Coronary artery (tissue), 2 donors: ENCODE measurements at regions not wholly inside any gene's neighbourhood (a gene's known extent, or its start where the extent isn't known, plus 50 kb on each side); places are given as distances from the start of the nearest gene placed in this dataset.

Experiments
- DNase-seq: peaks from one replicate; pipeline ENCODE4 v3.0.0-alpha.2; 2017; ENCODE audit warnings: low spot score
- H3K27ac ChIP-seq, 2 donors: fragments of 200-600 bp; sonication (generic); one replicate each; pipeline ENCODE4 v1.5.1; 2016 to 2019
- H3K4me3 ChIP-seq: fragments of 200-600 bp; sonication (generic); 2 replicates; pipeline ENCODE4 v1.5.1; 2016; ENCODE audit warnings: mild to moderate bottlenecking, moderate library complexity
- TF ChIP-seq, protein P1 (sequence below): fragments of 200-600 bp; sonication (generic); IDR thresholded peaks from one replicate; pipeline ENCODE4 v1.5.1; 2019; ENCODE audit warnings: antibody characterized with exemption

- no peak for DNase-seq
- TF ChIP-seq, protein P1, sequence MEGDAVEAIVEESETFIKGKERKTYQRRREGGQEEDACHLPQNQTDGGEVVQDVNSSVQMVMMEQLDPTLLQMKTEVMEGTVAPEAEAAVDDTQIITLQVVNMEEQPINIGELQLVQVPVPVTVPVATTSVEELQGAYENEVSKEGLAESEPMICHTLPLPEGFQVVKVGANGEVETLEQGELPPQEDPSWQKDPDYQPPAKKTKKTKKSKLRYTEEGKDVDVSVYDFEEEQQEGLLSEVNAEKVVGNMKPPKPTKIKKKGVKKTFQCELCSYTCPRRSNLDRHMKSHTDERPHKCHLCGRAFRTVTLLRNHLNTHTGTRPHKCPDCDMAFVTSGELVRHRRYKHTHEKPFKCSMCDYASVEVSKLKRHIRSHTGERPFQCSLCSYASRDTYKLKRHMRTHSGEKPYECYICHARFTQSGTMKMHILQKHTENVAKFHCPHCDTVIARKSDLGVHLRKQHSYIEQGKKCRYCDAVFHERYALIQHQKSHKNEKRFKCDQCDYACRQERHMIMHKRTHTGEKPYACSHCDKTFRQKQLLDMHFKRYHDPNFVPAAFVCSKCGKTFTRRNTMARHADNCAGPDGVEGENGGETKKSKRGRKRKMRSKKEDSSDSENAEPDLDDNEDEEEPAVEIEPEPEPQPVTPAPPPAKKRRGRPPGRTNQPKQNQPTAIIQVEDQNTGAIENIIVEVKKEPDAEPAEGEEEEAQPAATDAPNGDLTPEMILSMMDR, result no peak
- H3K4me3 ChIP-seq, result no peak overlapping the region
- no peak overlapping the region for H3K27ac ChIP-seq
Measured at GRCh38 chr7:52928591-52928990, 106.8 kb upstream of the POM121L12 start.

DNA sequence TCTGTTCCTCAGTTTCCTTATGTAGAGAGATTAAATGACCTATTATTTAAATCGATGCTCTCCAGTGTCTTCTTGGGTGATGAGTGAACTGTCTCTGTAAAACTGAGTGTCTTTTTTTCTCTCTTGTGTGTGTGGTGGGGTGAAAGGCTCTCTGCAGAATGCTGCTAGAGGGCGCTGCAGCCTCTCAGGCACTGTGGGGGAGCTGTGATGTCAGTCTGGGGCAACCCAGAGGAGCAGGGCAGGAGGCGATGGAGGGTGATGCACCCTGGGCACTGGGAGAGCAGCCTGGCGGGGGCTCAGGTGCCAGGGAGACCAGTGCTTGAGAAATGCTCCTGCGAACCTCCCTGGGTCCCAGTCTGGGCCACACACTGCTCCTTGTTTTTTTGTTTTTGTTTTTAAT lies 110.1 kb upstream of the POM121L12 start:
- no peak overlapping the region for H3K4me3 ChIP-seq
- no peak for DNase-seq
- TF ChIP-seq, protein P1, result no peak
- H3K27ac ChIP-seq, result no peak overlapping the region

GRCh38 chr7:52920977-52921376 lies 114.5 kb upstream of the POM121L12 start:
- no peak for DNase-seq
- TF ChIP-seq, protein P1, result no peak
- Histone ChIP-seq H3K27ac (no peak overlapping the region), H3K4me3 (no peak overlapping the region)

DNA sequence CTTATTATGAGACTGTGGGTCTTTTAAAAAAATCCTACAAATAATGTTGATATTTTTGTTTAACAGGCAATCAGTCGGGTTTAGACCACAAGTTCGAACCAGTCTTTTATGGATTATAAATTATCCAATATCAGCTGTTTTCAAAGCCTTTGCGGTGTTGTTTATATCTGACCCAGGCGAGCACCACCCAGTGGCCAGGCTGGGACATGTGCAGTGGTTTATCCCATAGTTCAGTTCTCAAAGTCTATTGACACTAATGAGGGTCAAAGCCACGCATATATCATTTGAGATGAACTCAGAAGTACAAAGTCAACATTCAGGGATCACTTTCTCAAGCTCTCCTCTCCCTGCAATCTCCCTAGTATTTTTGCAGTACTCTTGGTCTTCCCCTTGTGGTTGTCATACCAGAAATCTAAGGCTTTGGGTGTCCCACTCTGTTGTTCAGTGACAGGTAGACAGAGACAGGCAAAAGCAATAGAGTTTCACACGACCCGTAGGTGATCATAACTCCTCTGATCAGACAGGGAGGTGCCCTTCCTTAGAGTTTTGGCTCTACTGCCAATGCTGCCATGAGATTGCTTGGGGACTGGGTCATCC lies 117.4 kb upstream of the POM121L12 start:
- Histone ChIP-seq H3K27ac (no peak overlapping the region), H3K4me3 (no peak overlapping the region)
- TF ChIP-seq, protein P1, result no peak
- DNase-seq, result no peak

GRCh38 chr7:52911795-52912194 lies 123.6 kb upstream of the POM121L12 start:
- TF ChIP-seq, protein P1, result no peak
- Histone ChIP-seq H3K4me3 (no peak overlapping the region), H3K27ac (no peak overlapping the region)
- no peak for DNase-seq

DNA sequence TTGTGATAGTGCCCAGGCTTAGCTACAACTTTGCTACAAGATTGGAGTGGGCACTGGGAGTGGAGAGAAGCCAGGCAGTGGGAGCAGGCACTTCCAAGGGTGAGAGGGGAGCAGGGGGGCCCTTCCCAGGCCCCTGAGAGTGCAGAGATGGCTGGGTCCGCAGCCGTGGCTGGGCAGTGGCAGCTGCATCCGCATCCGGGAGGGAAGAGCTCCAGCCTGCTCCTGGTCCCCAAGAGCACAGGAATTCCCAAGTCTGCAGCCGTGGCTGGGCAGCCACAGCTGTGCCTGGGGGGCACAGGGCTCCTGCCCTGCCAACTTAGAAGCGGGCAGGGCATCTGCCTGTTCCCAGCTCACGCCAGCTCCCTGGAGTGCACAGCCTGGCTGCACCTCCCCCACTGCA lies 124.1 kb upstream of the POM121L12 start:
- Histone ChIP-seq H3K27ac (no peak overlapping the region), H3K4me3 (no peak overlapping the region)
- TF ChIP-seq, protein P1, result no peak
- no peak for DNase-seq

- Histone ChIP-seq H3K27ac (no peak overlapping the region), H3K4me3 (no peak overlapping the region)
- TF ChIP-seq, protein P1, result no peak
- no peak for DNase-seq
Measured at GRCh38 chr7:52909935-52910334, 125.5 kb upstream of the POM121L12 start.
